GM12875 (cell line): ENCODE measurements at regions not wholly inside any gene's neighbourhood (a gene's known extent, or its start where the extent isn't known, plus 50 kb on each side); places are given as distances from the start of the nearest gene placed in this dataset.

ENCODE experiments used
- H3K4me3 ChIP-seq: one replicate; pipeline ENCODE4 v1.5.1; 2011; ENCODE audit warnings: low read depth, low read length, control low read depth
- TF ChIP-seq, protein P1 (sequence below): IDR thresholded peaks from 2 replicates; pipeline ENCODE4 v1.5.1; 2011; ENCODE audit warnings: low read depth, mild to moderate bottlenecking, control low read depth, inconsistent platforms, low read length, moderate library complexity, borderline replicate concordance; ENCODE audit not compliant: insufficient read depth

DNA sequence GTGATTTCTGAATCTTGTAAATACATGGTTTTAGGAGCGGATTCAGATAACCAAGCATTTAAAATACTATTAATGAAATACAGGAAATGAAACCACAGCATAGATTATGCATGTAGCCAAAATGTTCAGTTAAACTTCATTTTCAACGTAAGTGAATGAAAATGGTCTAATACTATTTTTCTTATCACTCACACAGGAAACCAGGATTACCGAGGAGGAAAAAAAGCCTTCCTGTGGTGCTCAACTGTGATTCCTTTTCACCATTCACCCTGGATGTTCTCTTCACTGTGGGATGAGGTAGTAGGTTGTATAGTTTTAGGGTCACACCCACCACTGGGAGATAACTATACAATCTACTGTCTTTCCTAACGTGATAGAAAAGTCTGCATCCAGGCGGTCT, 83.4 kb upstream of the ZNF169 start:
- H3K4me3 ChIP-seq = no peak overlapping the region
- TF ChIP-seq, protein P1, sequence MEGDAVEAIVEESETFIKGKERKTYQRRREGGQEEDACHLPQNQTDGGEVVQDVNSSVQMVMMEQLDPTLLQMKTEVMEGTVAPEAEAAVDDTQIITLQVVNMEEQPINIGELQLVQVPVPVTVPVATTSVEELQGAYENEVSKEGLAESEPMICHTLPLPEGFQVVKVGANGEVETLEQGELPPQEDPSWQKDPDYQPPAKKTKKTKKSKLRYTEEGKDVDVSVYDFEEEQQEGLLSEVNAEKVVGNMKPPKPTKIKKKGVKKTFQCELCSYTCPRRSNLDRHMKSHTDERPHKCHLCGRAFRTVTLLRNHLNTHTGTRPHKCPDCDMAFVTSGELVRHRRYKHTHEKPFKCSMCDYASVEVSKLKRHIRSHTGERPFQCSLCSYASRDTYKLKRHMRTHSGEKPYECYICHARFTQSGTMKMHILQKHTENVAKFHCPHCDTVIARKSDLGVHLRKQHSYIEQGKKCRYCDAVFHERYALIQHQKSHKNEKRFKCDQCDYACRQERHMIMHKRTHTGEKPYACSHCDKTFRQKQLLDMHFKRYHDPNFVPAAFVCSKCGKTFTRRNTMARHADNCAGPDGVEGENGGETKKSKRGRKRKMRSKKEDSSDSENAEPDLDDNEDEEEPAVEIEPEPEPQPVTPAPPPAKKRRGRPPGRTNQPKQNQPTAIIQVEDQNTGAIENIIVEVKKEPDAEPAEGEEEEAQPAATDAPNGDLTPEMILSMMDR = no peak

DNA sequence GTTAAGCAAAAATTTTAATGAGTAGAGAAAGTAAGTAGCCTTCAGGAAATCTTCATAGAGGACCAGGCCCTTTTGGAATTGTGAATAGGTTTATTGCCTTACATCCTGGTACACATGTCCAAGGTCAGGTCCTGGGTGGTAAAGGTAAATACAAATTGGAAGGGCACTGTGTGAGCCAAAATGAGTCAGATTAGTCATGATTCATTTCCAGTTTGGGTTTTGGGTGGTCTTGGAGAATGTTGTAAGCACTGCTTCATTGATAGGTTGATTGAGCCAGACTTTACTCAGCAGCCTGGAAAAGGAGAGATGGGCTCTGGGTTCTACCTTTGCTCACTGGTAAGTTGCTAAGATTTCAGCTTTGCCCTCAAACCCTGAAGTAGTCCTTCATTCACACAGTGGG, 82.5 kb upstream of the ZNF169 start:
- H3K4me3 ChIP-seq = no peak overlapping the region
- TF ChIP-seq, protein P1 = no peak

DNA sequence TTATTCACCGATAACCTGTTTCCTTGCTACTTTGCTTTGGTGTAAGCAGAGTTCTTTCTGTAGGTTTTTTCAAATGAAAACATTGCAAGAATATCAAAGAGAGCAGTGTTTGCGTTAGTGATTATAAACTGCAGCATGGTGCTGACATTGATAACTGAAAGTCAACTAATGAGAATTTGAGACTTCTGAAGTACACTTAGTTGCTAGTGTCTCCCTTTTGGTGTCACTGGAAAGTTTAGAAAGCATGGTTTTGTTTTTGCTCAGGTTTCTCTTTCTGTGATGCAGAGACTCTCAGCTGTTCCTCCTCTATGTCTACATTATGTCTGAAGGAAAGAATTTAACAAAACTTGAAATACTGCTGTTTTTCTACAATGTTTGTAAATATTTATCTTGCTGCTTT, 80.2 kb upstream of the ZNF169 start:
- TF ChIP-seq, protein P1 = no peak

DNA sequence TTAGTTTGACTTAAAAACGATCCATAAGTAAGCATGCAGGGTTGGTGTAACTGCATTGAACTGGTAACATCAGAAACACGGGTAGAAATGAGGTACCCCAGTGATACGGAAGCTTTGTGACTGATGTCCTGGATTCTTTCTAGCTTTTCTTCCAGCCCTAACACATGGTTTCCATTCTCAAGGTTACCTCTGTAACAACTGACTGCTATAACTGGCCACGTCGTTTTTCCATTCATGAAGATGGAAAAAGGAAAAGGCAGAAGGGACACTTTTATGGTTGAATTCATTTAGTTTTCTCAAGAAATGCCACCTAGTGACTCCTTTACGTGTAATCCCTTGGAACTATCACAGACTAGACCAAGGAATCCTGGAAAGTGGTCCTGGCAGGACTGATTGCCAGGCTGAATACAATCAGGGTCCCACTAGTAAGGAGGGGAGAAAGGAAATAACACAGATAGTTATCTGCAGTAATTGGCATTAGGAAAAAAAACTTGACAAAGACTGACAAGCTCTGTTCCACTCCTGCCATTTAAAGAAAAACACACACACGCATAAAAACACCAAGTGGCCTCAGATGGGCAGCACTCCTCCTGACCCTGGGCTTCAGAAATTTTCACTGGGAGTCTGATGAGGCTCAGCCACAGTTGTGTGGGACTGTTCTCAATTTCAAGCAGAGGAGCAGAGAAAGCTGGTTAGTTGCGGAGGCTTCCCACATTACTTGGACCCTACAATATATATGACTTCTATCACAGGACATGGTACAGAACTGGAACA, 77.5 kb upstream of the ZNF169 start:
- TF ChIP-seq, protein P1 = no peak
- no peak overlapping the region for H3K4me3 ChIP-seq

More for the DNA sequence above, 80.2 kb upstream of the ZNF169 start:
- no peak overlapping the region for H3K4me3 ChIP-seq

DNA sequence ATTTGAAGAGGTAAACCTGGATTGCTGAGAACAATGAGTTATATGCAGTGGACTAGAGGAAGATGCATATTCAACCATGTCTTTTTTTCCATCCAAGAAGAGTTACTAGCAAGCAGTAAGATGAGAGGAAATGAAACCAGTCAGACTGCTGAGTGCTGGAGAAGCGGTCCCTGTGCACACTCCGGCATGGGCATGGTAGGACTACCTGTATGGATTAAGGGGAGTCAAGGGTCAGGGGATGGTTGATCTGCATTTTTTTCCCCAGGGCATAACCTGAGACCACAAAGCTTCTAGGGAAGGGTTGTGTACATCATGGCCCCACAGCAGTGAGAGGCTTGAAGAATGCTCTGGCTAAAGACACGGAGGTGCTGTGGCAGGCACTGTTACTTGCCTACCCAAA, 76.6 kb upstream of the ZNF169 start:
- H3K4me3 ChIP-seq = no peak overlapping the region
- TF ChIP-seq, protein P1 = no peak

DNA sequence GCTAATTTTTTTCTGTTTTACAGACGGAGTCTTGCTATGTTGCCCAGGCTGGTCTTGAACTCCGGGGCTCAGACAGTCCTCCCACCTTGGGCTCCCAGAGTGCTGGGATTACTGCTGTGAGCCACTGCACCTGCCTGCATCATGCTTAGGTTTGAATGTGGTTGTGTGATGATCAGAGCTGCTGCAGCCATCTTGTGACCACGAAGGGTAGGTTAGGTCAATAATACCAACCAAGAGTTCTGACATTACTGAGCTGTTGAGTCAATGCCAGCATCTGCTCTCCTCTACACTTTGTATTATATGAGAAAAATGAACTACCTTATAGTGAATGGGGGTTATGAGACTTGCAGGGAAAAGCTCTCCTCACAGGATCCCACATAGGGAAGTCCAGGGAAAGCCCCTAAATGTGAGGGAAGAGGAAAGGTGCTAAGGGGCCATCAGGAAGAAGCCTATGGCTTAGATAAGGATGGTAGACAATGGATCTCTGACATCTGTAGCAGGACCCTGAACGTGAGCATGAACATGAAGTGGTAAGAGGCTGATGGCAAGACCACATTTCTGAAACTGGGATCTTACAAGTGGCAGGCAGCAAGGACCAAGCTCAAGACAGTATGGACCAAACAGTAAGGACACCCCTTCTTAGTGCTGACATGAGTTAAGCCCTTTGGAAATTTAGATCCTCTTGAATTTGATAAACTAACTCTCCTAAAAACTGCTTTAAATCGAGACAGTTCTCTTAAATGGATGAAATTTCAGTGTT, 75.7 kb upstream of the ZNF169 start:
- TF ChIP-seq, protein P1 = no peak
- H3K4me3 ChIP-seq = no peak overlapping the region
